Adipocyte (in vitro differentiated cells): ENCODE measurements at regions not wholly inside any gene's neighbourhood (a gene's known extent, or its start where the extent isn't known, plus 50 kb on each side); places are given as distances from the start of the nearest gene placed in this dataset.
"Not testable (repeated sequence)": the region's sequence is repeated elsewhere in the genome, so short reads cannot be mapped to it uniquely, and the experiment has no call there.

Experiments
- DNase-seq: peaks from one replicate; pipeline ENCODE4 v3.0.0-alpha.2; 2015; ENCODE audit warnings: low read depth
- H3K27me3 ChIP-seq: replicated peaks from 2 replicates; pipeline ENCODE4 v1.7.0; 2013; ENCODE audit warnings: mild to moderate bottlenecking, low read length, moderate library complexity; ENCODE audit not compliant: control insufficient read depth, insufficient read depth
- H3K36me3 ChIP-seq: 2 replicates; pipeline ENCODE4 v1.7.0; 2013; ENCODE audit warnings: low read length, mild to moderate bottlenecking, moderate library complexity; ENCODE audit not compliant: control insufficient read depth, insufficient read depth, severe bottlenecking
- H3K4me1 ChIP-seq: 2 replicates; pipeline ENCODE4 v1.7.0; 2013; ENCODE audit warnings: mild to moderate bottlenecking, low read length, moderate library complexity; ENCODE audit not compliant: control insufficient read depth, insufficient read depth
- H3K4me3 ChIP-seq: 2 replicates; pipeline ENCODE4 v1.7.0; 2013; ENCODE audit warnings: mild to moderate bottlenecking, low read length, moderate library complexity
- H3K9ac ChIP-seq: 2 replicates; pipeline ENCODE4 v1.7.0; 2013; ENCODE audit warnings: mild to moderate bottlenecking, low read length, moderate library complexity
- H3K9me3 ChIP-seq: 2 replicates; pipeline ENCODE4 v1.7.0; 2013; ENCODE audit warnings: mild to moderate bottlenecking, low read length, moderate library complexity; ENCODE audit not compliant: control insufficient read depth

DNA sequence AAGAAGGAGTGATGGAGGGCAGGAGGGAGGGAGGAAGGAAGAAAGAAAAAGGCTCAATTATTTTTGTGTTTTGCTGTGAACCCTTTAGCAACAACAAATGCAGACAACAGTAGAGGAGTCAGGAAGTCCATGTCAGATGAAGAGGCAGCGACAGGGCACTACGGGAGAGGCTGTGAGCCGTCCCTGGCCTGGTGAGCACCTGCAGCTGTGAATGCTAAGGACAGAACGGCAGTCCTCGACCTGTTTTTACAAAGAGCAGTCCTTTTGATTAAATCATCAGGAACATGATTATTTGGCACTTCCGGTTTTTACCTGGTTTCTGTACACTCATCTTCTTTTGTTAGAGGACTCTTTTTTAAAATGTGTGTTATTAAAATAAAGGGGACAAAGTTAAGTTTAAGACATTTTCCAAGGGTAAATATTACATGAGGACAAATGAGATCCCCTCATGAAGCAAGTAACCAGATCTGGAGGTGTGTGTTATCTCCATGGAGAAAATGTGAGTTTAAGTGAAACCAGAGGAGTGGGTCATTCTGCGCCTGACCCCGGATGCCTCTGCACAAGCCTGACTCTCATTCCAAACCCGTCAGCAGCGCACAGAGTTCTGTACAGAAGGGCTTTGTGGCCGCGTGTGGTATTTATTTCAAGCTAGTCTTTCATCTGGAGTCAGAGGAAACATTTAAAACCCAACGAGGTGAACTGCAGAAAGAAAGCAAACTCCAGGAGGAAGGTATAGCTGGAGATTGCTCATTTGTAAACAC, 492.5 kb downstream of the SOX11 start:
- no peaks in the 10 kb centered on the region for H3K9me3 ChIP-seq
- DNase-seq: no peak
- no peak overlapping the region for H3K4me3 ChIP-seq
- peaks cover 11% of the 10 kb centered on the region for H3K4me1 ChIP-seq
- H3K36me3 ChIP-seq: no peaks in the 10 kb centered on the region
- no peaks in the 10 kb centered on the region for H3K27me3 ChIP-seq
- no peak overlapping the region for H3K9ac ChIP-seq

DNA sequence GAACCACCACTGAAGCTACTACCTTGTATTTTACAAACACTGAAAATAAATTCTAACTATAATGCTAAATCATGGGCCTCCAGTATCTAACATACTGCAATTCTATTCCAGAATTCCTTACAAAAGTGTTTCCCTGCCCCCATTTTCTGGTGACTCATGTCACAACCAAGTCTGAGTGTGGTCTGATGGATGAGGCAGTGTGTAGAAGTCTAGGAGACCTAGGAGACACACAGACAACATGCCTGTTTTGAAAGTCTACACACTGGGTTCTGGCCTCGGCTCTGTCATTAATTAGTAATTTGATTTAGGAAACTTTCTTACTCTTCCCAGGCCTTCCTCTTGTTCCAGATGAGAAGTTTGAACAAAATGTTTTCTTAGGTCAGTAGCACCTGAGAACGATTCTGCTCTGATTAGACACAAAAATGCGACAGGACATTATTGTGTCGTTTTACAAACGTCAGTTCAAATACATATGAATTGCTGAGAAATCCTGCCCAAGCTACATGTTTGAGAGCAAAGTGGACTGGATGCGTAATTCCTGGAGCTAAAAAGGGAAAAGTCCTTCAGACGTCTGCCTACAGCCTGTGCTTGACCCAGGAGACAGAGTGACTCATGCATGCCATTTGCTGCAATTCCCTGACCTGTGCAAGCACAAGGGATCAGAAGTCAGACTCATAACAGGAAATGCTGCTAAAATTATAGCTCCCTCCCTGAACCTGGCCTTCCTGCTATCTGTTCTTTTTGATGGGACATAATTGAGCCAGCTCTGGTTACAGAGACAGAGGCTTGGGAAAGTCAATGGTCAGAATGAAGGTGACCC, 494.4 kb downstream of the SOX11 start:
- H3K9ac ChIP-seq: no peak overlapping the region
- no peaks in the 10 kb centered on the region for H3K27me3 ChIP-seq

DNA sequence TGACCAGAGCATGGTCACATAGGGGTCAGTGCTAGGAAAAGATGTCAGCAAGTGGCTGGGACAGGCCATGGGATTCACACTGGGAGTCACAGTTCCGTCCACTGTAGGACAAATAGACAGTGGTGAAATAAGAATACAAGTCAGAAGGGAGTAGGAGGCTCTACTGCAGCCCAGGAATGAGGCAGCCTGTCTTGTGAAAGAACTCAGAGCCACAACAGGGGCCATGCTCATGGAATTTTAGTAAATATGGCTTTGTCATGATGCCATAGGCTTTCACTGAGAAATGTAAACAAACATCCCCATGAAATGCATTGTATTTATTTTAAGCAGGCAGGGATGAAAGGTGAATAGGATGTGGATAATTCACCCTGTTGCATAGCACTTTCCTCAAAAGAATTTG, 504.3 kb downstream of the SOX11 start:
- Histone ChIP-seq H3K9ac (no peak overlapping the region), H3K27me3 (no peaks in the 10 kb centered on the region), H3K4me3 (no peak overlapping the region), H3K9me3 (no peaks in the 10 kb centered on the region), H3K4me1 (no peaks in the 10 kb centered on the region), H3K36me3 (no peaks in the 10 kb centered on the region)
- DNase-seq: no peak

More for the DNA sequence above, 494.4 kb downstream of the SOX11 start:
- H3K4me3 ChIP-seq: no peak overlapping the region
- no peaks in the 10 kb centered on the region for H3K36me3 ChIP-seq
- peaks cover 11% of the 10 kb centered on the region for H3K4me1 ChIP-seq
- no peaks in the 10 kb centered on the region for H3K9me3 ChIP-seq
- DNase-seq: no peak

DNA sequence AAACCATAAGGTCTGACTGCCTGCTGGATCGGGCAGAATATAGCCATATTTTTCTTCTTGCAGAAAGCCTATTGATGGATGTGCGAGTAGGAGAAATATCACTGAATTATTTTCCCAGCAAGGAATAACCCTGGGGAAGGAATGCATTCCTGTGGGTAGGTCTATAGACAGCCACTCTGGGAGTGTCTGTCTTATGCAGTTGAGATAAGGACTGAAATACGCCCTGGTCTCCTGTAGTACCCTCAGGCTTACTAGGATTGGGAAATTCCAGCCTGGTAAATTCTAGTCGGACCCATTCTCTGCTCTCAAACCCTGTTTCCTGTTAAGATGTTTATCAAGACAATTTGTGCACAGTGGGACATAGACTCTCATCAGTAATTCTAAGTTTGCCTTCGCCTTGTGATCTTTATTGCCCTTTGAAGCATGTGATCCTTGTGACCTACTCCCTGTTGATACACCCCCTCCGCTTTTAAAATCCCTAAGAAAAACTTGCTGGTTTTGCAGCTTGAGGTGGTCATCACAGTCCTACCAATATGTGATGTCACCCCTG, 506.3 kb downstream of the SOX11 start:
- H3K4me1 ChIP-seq, DNase-seq: not testable (repeated sequence)

DNA sequence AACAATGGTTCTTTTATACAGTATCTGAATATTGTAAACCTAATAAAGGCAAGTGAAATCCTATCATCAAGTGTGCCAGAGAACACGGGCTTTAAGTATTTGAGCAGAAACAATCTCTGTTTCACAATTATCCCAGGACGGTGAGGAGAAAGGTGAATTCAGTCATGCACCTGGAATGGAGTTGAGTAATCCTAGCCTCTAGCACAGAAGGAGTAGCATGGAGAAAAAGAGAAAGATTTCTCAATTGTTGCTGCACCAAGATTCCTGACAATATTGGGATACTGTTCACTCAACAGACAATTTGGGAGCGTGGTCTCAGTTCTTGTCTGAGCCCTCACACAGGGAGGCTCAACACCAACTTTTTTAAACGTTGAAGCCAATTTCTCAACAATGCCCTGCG, 510.6 kb downstream of the SOX11 start:
- no peak for DNase-seq
- Histone ChIP-seq H3K9me3 (no peaks in the 10 kb centered on the region), H3K27me3 (no peaks in the 10 kb centered on the region), H3K4me1 (no peaks in the 10 kb centered on the region), H3K4me3 (no peak overlapping the region), H3K9ac (no peak overlapping the region), H3K36me3 (no peaks in the 10 kb centered on the region)

More for the DNA sequence above, 506.3 kb downstream of the SOX11 start:
- not testable (repeated sequence) for H3K9me3 ChIP-seq, H3K9ac ChIP-seq, H3K4me3 ChIP-seq, H3K27me3 ChIP-seq, H3K36me3 ChIP-seq

DNA sequence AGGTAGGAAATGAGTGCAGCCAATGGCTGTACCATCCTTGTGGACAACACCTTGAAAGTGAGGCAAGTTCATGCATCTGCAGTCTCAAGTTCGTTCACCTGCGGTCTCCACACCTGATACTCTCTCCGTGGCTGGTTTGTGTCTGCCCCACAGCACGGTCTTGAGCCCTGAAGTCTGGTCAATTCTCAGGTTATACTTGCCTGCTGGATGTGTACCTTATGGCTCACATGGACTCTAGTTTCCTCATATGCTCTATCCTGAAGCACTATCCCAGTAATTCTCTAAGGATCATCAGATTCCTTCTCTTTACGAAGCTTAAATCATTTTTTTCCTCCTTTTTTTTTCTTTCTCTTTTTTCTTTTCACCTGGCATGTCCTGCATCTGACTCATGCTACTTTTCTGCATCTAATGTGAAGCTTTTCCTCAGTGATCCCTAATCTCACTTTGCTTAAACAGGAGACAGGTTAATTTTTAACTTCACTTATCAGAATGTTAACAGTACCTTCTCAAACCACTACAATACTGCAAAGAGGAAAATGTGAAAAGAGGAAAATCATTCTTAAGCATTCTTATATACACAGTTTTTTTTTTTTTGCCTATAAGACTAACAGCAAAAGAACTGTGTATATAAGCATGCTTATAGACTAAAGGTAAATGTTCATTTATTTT, 511.2 kb downstream of the SOX11 start:
- no peaks in the 10 kb centered on the region for H3K27me3 ChIP-seq
- no peak for DNase-seq
- H3K9ac ChIP-seq: no peak overlapping the region
- no peaks in the 10 kb centered on the region for H3K36me3 ChIP-seq
- no peak overlapping the region for H3K4me3 ChIP-seq
- H3K9me3 ChIP-seq: no peaks in the 10 kb centered on the region
- no peaks in the 10 kb centered on the region for H3K4me1 ChIP-seq

DNA sequence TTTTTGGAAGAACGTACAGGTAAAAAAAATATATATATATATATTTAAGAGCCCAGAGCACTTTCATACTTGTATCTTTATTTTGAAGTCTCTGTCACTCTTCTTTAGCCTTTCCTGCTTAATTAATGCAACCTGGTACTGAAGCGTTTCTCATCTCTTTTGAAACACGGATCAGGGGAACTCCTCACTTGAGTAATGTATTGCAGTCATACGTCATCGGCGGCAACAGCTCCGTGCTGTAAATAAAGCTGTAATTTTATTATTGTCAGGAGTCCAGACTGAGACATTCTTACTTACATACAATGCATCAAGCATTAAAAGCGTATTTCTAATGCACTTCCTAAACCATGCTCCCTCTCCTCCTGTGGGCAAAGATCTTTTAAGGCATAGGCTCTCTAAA, 514.7 kb downstream of the SOX11 start:
- H3K36me3 ChIP-seq: no peaks in the 10 kb centered on the region
- no peak overlapping the region for H3K9ac ChIP-seq
- H3K27me3 ChIP-seq: no peaks in the 10 kb centered on the region
- H3K4me1 ChIP-seq: no peaks in the 10 kb centered on the region
- H3K9me3 ChIP-seq: no peaks in the 10 kb centered on the region
- H3K4me3 ChIP-seq: no peak overlapping the region
- no peak for DNase-seq

DNA sequence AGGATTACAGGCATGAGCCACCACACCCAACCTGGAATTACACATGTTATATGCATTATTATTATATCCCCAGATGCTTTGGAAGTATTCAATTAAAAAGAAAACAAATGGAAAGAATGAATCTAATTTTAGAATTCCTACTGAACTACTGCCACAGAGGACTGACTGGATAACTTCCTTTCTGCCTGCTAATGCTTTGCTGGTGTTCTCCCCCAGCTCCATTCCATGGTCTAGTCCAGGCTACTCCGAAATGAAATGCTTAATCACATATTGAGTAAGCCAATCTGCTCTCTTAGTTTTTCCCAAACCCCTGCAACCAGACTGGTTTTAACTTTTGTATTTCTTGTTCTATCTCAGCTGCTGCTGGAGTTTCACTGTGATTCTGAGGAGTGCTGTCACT, 519.1 kb downstream of the SOX11 start:
- H3K4me1 ChIP-seq: no peaks in the 10 kb centered on the region
- H3K36me3 ChIP-seq: no peaks in the 10 kb centered on the region
- H3K4me3 ChIP-seq: no peak overlapping the region
- DNase-seq: no peak
- H3K9me3 ChIP-seq: no peaks in the 10 kb centered on the region
- H3K27me3 ChIP-seq: no peaks in the 10 kb centered on the region
- no peak overlapping the region for H3K9ac ChIP-seq

DNA sequence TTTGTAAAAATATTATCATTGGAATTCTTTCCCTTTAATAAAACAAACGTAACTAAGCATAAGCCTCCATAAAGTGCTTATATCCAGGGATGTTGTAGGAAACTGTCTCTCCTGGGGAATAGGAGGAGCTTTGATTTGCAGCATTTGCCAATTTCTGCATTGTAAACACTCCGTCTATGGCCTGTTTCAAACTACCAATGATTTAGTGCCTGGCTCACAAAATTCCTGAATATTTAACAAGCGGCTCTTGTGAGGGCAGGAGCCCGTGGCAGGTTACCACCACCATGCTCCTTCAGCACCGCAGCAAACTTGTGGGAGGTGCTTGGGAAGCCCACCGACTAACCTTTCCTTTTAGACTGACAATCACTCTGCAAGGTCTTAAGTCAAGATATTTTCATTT, 520.3 kb downstream of the SOX11 start:
- no peak for DNase-seq
- Histone ChIP-seq H3K4me3 (no peak overlapping the region), H3K9ac (no peak overlapping the region), H3K27me3 (no peaks in the 10 kb centered on the region), H3K9me3 (no peaks in the 10 kb centered on the region), H3K4me1 (no peaks in the 10 kb centered on the region), H3K36me3 (no peaks in the 10 kb centered on the region)

DNA sequence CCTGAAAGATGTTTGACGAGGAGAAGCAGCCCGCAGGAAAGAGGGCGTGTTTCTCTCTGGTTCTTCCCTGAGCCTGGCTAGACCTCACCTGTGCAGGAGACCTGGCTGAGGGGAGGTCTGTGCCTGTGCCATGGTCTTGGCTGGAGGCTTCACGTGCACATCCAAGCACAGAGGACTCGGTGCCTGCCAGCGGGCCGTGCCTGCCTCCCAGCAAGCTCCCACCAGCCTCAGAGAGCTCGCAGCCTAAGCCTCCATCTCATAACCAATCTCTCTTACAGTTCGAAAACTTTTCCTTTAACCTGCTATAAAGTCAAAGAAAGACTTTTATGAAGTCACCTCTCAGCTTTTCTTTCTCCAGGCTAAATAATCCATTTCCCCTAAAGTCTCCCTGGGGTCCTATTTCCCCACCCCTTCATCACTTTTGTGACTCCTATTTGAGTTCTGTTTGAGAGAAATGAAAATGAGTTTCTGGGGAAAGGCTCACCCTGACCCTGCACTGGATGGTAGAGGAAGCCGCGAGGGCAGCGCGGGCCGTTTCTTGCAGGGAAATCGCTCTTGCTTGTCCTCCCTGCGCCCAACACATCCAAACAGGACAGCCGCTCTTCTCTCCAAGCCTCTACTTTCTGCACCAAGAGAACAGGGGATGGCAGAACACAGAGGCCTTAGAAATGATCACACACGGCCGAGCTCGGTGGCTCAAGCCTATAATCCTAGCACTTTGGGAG, 521.0 kb downstream of the SOX11 start:
- no peaks in the 10 kb centered on the region for H3K36me3 ChIP-seq
- H3K9ac ChIP-seq: no peak overlapping the region
- H3K9me3 ChIP-seq: no peaks in the 10 kb centered on the region
- no peak for DNase-seq
- no peaks in the 10 kb centered on the region for H3K4me1 ChIP-seq
- no peak overlapping the region for H3K4me3 ChIP-seq
- no peaks in the 10 kb centered on the region for H3K27me3 ChIP-seq
